CD4-positive, alpha-beta T cell treated with Interleukin-6 at 100 ng/mL for 8 hours (primary cell): ENCODE measurements at regions not wholly inside any gene's neighbourhood (a gene's known extent, or its start where the extent isn't known, plus 50 kb on each side); places are given as distances from the start of the nearest gene placed in this dataset.
A peak's percentile ranks its signal among the peaks of the same experiment; 100 is the strongest.

ENCODE experiments used
- DNase-seq: peaks from one replicate; pipeline ENCODE4 v3.0.0-alpha.2; 2020; ENCODE audit warnings: mixed read lengths, low spot score

DNA sequence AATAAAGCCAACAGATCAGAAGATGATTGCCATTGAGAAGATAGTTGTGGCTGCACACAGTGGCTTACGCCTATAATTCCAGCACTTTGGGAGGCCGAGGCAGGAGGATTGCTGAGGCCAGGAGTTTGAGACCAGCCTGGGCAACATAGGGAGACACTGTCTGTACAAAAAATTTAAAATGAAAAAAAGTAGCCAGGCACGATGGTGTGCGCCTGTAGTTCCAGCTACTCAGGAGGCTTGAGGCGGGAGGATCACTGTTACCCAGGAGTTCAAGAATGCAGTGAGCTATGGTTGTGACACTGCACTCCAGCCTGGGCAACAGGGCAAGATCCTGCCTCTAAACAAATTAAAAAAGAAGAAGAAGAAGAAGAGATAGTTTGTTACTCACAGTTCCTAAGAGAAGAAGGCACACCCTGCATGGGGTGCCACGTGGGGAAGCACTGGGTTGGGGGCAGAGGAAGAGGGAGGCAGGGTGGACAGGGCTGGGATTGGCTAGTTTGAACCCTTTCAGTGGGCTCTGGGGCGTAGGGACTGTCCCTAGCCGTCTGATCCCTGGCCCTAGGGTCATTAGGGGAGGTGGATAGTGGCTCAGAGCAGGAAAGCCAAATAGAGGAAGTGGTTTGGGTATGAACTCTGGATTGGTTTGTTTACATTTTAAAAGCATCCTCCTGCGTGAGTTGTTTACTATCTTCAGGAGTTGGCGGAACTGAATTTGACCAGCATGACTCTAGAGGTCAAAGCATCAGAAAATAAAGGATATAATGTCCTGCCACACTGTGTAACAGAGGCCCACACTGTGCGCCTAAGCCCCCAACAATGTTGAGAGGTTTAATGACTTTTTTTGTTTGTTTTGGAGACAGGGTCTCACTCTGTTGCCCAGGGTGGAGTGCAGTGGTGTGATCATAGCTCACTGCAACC is 60.5 kb upstream of the MEDAG start:
- DNase-seq = no peak

DNA sequence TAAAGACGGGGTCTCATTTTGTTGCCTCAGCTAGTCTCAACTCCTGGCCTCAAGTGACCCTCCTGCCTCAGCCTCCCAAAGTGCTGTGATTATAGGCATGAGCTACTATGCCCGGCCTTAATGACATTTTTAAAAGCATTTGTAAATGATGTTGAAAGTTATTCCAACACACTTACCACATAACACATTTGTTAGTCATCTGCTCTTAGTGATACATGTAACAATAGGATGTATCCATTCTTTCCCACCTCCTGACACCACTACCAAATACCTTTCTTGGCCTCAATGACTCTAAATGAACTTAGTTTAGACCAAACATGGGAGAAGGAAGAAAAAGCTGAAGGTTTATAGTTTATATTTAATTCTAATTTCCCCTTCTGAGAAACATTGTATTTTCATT is 59.8 kb upstream of the MEDAG start:
- DNase-seq = no peak

DNA sequence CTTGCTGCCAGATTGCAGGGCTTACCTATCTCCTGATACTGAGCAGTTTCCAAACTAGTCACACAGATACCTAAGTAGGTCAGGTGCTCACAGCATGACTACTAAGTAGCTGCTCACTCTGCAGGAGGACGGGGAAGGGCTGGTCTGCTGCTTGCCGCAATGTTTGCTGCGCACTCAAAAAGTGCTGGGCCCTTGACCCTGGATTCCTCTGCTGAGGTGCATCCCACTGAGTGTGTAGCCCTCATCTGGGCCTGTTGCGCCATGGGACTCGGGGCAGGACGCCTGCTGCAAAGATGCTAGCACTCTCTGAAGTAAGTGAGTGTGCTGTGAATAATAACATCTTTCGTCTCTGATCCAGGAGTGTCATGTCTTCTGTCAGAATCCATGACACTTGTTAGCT is 59.2 kb upstream of the MEDAG start:
- no peak for DNase-seq

DNA sequence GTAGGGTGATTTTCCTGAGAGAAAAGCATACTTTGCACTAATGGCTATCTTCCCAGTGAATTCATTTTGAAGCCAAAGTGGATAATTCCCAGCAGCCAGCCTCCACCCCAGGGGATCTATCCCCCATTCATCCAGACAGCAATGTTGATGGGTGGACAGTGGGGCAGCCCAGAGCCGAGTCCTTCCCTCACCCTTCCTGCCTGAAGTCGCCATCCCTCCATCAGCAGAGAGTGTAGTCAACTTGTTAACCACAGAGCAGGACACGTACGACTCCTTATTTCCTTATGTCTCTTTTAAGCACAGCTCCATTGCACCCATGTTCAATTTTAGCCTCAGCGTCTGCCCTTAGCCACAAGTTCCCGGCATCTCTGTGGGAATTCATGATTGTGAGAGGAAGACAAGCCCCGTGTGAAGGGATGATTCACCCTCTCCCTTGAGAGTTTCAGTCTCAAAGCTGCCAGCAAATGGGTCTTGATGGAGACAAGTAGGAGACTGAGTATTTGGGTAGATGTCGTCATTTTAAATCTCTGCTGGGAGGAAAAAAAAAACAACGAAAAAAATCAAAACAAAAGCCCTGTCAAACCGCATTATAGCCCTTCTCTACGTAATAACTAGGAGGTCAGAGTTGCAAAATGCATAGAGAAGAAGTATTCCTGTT is 58.3 kb upstream of the MEDAG start:
- DNase-seq = peak; percentile 4

DNA sequence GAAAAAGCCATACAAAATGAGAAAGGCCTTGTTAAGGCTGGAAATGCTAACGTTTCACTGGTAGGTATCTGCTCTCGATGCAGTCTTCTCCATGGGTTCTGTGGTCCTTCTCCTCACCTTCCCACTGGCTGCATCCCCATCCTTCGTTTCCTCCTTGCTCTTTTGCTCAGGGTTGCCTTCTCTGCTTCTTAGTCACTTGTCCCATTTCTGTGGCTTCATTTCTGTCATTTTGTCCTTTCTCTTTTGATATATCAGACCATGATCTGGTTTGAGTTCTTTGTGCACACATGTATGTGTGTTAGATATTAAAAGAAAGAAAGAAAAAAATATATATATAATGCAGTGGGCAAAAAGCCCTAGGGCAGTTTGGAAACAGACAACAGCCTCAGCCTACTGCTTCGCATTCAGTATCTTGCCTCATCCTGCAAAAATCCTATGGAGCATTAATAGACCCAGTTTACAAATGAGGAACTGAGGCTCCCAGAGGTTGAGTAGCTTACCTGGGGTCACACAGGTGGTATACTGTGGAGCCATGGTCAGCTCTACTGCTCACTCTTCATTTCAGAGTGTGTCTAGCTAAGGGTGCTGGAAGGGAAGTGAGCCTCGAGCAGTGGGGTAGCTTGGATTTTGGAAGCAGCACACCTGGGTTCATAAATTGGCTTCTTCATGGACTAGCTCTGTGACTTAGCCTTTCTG is 57.6 kb upstream of the MEDAG start:
- no peak for DNase-seq

DNA sequence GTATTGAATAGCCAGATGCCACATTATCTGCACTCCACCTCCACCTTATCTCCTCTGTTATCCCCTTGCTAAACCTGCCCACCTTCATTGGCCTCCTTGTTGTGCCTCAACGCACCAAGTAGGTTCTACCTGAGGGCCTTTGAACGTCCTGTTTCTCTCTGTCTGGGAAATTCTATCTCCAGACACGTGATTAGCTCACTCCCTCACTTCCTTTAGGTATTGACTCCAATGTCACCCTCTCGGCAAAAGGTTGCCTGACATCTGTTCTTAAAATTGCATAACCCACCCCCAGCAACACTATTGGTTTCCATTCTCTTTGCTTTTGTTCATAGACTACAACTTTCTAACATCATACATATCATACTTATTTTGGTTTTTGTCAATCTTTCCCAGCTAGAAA is 56.5 kb upstream of the MEDAG start:
- no peak for DNase-seq

DNA sequence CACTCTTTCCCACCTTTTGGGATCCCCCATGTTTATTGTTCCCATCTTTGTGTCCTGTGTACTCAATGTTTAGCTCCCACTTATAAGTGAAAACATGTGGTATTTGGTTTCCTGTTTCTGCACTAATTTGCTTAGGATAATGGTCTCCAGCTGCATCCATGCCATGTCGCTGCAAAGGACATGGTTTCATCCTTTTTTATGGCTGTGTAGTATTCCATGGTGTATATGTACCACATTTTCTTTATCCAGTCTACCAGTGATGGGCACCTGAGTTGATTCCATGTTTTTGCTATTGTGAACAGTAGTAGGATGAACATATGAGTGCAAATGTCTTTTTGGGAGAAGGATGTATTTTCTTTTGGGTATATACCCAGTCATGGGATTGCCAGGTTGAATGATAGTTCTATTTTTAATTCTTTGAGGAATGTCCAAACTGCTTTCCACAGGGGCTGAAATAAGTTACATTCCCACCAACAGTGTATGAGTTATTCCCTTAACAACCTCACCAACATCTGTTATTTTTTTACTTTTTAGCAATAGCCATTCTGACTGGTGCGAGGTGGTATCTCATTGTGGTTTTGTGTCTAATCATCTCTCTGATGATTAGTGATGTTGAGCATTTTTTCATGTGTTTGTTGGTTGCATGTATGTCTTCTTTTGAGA is 55.7 kb upstream of the MEDAG start:
- DNase-seq = no peak

DNA sequence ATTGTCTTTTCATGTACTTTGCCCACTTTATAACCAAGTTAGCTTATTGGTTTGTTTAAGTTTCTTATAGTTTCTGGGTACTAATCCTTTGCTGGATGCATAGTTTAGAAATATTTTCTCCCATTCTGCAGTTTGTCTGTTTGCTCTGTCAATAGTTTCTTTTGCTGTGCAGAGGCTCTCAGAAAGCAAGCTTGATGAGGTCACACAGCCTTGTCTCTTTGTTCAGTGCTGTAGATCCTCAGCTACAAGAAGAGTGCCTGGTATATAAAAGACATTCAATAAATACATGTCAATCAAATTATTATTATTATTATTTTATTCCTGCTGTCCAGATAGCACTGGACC is 55.2 kb upstream of the MEDAG start:
- DNase-seq = no peak

DNA sequence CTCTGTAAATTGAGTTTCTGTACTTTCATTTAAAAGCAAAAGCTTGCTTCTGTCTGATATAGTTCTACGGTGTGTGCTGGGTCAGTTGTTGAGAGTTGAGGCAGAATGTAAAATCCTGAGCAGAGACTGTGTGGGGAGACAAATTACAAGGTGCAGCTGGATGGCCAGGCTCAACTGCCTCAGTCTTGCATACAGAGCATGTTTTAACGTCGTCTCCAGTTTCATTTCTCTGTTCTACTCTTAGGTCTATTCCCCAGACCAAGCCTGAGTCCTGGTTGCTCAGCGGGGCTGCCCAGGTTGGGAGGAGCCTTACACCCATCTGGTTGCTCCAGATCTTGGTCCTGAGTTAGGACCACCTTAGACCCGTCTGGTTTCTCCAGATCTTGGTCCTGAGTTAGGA is 54.4 kb upstream of the MEDAG start:
- no peak for DNase-seq

DNA sequence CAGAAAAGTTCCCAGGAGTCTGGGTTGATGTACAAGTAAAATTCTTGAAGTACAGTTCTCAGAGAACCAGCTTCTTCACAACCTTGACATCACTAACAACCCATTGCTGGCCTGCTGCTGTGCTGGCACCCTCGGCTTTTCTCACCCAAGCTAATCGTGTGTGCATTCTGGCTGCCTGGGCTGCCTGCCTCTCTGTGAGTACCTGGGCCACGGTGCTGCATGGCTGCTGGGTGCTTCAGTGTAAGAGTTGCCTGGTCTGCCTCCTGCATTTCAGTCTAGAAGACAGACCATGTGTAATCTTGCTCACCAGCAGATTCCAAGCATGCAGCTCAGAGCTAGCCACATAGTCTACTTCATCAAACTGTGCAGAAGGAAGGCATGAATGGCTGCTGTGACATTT is 50.5 kb upstream of the MEDAG start:
- no peak for DNase-seq

DNA sequence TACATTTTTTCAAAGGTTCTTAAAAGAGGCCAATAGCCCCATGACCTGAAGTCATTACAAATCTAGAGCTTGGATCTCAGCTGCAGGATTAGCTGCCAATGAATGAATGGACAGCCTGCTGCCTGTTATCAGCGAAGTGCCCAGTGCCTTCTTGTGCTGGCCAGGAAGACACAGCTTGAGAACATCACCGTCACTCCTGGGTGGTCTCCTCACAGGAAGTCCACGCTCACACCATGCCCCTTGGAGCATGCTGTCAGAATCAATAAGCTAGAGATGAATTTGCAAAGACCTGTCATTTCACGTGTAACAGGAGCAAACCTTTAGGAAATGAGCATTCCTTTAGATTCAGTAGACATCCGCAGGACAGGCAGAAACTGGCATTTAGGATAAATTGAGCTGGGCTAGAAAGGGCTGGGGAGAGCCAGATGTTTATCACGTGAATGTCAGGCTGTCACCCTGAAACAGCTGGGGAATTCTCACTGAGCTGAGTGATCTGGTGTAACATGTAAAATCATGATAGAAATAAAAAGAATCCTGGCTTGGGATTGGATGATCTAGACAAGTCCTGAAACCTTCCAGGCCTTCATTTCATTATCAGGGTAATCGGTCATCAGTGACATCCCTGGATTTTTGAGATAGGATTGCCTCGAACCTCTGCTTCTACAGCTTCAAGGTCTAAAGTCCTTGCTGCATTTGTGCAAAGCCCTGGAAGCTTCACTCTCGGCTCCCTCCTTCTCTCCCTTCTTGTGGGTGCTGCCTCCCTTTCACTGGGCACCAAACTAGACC is 49.9 kb upstream of the MEDAG start:
- DNase-seq = no peak
